ENCODE measurements at regions not wholly inside any gene's neighbourhood (a gene's known extent, or its start where the extent isn't known, plus 50 kb on each side); places are given as distances from the start of the nearest gene placed in this dataset.
"Not testable (repeated sequence)": the region's sequence is repeated elsewhere in the genome, so short reads cannot be mapped to it uniquely, and the experiment has no call there.

DNA sequence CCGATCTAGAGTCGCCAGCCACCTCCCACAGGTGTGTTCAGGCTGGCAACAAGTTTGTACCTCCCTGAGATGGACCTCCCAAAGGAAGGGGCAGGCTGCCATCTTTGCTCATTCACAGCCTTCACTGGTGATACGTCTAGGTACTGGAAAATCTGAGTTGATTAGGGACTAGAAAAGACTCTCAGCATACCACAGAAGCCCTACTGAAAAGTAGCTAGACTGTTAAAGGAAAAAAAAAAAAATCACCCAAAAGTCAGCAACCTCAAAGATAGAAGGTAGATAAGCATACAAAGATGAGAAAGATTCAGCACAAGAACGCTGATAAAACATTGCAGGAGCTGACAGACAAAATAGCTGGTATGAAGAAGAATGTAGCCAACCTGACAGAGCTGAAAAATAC lies 128.6 kb upstream of the WDR75 start:
- DNase-seq: no peak

DNA sequence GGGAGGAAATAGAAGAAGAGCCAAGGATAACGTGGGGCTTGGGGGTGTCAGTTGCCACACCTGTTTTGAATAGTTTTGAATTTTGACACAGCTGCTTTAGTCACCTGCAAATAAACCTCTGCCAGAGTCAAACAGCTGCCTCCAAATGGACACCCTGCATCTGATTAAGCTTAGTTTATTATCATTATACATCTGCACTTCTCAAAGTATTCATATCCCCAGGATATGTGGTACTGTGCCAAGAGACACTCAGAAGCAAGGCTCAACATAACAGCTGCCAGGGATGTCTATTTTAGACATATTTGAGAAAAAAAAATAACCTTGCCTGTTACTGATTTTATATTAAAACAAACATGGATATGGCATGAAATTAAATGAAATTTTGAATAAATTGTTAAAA lies 122.5 kb upstream of the WDR75 start:
- no peak for DNase-seq

DNA sequence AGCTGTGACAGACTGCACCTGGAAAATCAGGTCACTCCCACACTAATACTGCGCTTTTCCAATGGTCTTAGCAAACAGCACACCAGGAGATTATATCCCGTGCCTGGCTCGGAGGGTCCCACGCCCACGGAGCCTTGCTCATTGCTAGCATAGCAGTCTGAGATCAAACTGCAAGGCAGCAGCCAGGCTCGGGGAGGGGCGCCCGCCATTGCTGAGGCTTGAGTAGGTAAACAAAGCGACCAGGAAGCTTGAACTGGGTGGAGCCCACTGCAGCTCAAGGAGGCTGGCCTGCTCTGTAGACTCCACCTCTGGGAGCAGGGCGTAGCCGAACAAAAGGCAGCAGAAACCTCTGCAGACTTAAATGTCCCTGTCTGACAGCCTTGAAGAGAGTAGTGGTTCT lies 121.8 kb upstream of the WDR75 start:
- not testable (repeated sequence) for DNase-seq

DNA sequence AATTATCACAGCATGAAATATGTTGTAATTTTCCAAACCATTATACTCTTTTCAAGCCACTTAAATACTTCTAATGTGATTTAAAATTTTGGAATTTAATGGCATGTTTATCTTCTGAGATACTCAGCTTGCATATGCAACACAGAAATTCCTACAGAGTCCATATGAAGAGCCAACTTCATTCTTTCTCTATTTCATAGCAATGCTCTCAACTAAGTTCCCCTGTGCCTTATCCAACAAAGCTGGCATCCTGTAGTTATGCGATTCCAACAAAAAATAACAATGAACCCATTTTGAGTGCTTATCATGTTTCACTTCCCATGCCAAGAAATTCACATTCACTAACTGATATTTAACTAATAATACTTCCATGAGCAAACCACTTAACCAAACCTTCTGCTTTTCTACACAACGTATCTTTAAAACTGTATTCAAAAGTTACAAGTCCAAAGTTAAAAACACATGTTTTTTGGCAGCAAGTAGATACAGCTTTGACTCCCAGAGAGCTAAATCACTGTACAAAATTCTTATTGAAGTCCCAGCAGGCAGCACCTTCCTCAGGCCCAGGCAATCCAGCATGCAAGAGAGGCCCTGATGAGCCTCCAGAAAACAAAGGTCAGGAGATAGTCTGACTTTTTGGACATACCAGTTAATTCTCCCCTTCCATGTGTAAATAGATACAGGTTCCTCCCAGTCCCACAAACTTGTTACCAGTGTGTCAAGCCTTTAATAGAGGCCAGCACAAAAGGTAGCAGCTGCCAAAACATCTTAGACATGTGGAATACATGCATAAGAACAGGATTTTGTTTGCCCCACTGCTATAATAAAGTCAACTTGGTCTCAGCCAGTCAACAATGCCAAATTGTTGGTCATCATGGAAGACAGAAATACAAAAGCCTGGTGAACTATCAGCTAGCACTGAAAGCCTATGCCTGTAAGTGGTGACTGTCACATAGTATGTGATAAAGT lies 113.1 kb upstream of the WDR75 start:
- no peak for DNase-seq

DNA sequence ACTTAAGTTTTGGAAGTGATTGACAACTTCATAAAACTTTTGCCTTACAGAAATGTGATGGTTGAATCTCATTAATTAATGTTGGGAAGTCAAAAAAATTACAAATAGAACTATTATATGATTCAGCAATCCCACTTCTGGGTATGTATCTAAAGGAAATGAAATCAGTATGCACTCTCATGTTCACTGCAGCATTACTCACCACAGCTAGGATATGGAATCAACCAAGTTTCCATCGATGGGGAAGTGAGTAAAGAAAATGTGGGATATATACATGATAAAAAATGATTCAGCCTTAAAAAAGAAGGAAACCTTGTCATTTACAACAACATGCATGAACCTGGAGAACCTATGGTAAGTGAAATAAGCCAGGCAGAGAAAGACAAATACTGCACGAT lies 112.4 kb upstream of the WDR75 start:
- no peak for DNase-seq

DNA sequence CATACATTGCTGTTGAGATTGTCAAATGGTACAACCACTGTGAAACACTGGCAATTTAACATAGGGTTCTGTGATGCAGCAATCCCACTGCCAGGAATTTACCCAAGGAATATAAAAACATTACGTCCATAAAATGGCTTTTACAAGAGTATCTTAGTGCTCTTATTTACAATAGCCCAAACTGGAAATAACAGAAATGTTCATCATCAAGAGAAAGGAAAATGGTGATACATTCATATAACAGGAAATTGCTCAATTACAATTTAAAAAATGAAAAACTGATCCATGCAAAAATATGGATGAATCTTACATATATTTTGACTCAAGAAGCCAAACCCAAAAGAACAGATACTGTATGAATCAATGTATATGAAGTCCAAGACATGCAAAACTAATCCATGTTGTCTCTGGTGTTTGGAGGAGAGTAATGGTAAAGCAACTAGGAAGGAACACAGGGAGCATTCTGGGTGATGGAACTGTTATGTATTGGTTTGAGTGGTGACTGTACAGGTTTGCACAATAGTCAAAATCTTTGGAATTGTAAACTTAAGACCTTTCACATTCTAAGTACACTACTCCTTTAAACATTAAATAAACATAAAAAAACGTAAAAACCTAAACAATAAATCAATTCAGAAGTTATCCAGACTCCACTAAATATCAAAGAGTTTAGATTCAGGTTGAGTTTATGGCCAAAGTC lies 104.8 kb upstream of the WDR75 start:
- DNase-seq: no peak

DNA sequence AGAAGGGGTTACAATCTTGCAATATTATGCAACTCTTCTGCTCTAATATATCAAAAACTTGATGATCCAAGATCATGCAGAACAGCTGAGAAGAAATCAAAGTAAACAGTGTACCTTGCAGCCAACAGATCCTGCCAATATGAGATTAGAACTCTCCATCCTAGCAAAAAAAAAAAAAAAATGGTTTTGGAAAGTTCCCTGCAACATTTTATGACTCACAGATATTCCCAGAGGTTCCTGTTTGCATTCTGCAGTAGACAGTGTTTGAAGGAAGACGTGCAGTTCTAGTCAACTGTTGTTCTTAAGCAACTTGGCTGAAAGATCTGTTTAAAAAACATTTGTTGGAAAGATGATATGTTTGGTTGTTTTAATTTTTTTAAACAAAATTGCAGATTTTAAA lies 103.6 kb upstream of the WDR75 start:
- DNase-seq: no peak

DNA sequence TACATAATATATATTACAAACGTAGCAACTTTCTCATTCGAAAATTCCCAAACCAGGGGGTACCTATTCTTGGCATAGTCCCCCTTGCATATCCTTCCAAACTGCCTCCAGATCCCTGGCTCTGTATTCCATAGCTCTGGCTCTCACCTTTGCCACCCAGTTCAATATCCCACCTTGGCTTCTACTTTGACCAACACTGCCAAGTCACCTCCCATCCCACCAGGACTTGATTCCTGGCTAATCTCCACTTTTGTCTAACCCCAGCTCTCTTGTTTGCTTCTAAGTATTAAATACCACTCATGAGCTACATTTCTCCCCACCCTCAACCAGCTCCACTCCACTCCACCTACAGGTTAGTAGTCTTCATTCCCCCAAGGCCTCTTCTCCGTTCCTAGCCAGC lies 103.2 kb upstream of the WDR75 start:
- no peak for DNase-seq

DNA sequence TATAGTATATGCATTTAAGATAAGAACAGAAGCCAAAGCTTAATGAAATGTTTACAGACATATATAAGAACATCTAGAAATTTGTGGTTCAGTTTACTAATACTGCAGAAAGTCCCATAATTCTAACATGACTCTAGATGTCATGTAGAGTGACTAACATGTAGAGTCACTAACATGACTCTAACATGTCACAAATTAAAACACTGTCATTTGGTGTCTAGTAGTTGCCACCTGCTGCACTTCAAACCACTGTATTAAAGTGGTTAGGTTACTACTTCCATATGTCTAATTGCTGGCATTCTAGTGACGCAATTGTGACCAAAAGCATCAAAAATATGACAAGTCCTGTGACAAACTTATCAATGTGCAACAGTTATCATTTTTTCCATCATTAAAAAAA lies 100.2 kb upstream of the WDR75 start:
- no peak for DNase-seq

DNA sequence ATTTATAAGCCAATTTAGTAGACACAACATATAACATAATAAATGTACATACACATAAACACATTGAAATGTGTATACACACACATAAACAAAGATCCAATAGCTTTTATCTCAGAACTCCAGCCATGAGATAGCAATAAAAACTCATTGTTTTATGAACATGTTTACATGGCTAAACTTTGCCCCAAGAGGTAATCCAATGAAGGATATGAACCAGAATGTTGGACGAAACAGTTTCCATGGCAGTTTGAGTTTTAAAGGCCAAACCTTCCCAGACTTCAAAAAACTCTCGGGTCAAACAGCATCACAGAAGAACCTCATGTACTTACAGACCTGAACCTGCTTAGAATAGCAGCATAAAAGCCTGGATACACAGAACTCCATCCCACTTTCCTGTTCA lies 97.2 kb upstream of the WDR75 start:
- DNase-seq: no peak

DNA sequence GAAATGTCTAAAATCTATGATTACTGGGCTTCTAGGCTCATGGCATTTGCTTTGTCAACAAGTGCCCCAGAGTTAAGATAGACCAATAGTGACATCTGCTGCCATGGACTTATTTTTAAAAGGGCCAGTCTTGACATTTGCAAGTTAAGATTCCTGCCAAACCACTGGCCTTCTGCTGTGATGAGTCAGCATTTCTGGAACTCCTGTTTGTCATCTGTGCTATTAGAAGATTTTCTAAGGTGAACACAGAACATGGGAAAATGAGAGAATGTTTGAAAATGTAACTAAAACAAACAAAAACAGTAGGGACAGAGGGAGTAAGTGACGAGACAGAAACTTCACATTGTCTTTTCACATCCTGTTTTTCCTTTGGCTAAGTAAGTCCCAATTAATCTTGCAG lies 93.7 kb upstream of the WDR75 start:
- no peak for DNase-seq

DNA sequence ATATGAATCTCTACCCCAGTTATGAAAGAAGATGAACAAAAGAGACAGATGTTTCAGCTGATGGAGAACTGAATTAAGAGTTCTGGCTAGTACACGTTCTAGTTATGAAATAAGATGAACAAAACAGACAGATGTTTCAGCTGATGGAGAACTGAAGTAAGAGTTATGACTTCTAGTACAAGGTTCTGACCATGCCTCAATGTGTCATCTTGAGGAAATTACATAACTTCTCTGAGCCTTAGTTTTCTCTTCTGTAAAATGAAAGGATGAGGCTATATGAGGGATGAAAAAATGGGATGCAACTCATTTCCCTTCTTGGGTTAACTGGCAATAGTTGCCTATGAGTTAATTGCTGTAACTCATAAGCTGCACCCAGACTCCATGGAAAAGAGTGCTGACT lies 92.9 kb upstream of the WDR75 start:
- no peak for DNase-seq

DNA sequence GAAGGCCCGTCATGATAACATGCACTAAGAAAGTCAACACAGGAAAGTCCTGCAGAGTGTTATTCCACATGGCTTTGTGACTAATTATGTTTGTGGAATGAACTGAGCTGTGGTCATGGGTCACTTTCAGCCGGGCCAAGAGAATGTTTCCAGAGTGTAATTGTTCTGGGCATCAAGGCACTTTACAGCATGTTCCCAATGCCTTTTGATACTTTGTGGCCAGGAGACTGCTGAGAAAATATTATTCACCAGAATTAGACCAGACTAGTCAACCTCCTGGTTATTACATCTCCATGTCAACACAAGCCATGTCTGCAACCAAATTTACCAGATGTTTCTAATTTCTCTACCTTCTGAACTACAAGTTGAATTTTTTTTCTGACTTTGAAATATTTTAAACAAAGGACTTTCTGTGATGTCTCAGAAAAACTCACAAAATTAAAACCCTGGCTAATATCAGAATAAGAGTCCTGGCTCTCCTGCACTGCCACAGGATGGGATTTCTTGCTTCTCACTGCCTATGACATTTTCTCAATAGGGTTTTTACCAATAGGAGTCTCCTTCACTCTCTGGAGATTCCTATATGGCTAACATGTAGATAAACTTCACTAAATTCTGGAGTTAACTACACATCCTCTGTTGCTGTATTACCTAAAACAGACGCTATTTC lies 90.6 kb upstream of the WDR75 start:
- no peak for DNase-seq

DNA sequence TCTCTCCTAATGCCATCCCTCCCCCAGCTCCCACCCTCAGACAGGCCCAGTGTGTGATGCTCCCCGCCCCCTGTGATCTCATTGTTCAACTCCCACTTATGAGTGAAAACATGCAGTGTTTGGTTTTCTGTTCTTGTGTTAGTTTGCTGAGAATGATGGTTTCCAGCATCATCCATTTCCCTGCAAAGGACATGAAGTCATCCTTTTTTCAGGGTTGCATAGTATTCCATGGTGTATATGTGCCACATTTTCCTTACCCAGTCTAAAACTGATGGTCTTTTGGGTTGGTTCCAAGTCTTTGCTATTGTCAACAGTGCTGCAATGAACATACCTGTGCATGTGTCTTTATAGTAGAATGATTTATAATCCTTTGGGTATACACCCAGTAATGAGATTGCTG lies 89.3 kb upstream of the WDR75 start:
- not testable (repeated sequence) for DNase-seq

DNA sequence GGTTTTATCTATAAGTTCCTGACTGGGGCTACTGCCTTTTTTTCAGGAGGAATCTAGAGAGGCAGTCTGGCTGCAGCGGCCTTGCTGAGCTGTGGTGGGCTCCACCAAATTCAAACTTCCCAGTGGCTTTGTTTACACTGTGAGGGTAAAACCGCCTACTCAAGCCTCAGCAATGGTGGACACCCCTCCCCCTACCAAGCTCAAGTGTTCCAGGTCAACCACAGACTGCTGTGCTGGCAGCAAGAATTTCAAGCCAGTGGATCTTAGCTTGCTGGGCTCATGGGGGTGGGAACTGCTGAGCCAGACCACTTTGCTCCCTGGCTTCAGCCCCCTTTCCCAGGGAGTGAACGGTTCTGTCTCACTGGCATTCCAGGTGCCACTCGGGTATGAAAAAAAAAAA lies 83.9 kb upstream of the WDR75 start:
- not testable (repeated sequence) for DNase-seq

DNA sequence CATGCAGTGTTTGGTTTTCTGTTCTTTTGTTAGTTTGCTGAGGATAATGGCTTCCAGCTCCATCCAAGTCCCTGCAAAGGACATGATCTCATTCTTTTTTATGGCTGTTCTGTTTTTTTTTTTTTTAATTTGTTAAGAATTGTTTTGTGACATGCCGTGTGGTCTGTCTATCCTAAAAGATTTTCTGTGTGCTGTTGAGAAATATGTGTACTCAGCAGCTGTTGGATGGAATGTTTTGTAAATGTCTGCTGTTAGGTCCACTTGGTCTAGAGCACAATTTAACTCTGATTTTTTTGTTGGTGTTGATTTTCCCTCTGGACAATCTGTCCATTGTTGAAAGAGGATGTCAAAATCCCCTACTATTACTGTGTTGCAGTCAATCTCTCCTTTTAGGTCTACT lies 80.4 kb upstream of the WDR75 start:
- no peak for DNase-seq

DNA sequence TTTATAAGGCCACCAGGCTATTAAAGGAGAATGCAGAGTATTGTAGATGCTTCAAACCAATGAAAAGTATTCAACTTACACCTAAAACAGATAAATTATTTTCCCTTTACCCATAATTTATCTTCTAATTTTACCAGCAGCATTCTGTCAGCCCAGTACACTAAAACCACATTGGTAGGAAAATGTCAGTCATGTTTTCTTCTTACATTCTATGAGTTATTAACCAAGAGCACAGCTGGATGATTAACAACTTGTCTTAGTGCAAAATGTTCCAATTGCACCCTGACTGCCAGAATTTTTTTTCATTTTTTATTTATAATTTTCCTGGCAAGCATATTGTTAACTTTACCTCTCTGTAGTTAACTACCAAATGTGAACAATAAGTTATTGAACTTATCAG lies 79.0 kb upstream of the WDR75 start:
- DNase-seq: no peak

DNA sequence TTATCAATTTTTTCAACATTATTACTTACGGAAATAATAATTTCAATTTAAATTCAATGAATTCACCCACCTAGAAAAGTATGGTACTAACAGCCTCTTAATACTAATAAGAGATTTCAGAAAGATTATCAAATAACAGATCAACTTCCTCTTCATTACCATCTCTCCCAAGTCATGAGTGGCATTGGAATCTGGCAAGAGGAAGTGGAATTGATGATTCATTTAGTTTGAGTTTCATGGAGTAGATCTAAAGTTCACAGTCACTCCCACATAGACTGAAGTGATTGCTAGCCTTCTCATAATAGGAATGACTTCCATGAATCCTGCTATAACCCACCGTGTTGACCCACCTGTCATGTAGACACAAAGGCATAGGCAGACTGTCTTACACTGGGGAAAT lies 77.7 kb upstream of the WDR75 start:
- DNase-seq: no peak

DNA sequence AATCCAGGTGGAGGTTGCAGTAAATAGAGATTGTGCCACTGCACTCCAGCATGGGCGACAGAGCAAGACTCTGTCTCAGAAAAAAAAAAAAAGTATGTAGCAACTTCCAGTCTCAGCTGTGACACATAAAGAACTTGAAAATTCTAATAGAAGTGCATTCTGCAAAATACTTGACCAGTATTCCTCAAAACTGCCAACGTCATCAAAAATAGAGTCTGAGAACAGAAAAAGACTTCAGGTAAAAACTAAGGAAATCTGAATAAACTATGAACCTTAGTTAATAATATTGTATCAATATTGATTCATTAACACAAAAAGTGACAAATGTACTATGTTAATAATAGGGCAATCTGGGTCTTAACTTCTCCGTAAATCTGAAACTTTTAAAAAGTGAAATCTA lies 76.7 kb upstream of the WDR75 start:
- no peak for DNase-seq

DNA sequence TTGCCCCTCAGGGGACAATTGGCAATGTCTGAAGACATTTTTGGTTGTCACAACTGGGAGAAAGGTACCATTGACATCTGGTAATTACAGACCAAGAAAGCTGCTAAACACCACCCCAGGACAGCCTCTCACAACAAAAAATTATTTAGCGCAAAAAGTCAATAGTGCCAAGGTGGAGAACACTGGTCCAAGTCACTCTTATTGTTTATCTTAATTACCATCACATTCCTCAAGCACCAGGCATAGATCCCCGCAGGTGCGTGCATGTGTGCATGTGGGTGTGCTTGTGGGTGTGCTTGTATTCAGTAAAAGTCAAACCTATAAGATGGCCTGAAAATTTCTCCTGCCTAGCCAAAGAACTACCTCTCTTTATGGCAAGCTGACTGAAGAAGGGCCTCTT lies 74.9 kb upstream of the WDR75 start:
- DNase-seq: no peak

DNA sequence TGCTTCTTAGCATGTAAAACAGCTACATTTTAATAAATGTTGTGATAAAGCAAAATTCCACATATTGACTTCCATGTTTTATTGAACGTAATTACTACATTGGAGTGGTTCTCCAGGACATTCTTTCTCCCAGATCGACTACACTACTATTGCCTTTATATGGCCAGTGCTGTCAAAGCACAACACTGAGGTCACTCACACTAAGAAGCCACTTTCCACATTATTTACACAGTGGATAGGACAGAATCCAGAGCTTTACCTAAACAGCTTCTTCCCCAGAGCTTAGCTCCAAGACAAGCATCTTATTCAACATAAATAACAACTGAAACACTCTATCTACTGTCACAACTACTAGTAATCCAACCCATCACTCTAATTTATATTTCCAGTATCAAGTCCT lies 73.9 kb upstream of the WDR75 start:
- no peak for DNase-seq

DNA sequence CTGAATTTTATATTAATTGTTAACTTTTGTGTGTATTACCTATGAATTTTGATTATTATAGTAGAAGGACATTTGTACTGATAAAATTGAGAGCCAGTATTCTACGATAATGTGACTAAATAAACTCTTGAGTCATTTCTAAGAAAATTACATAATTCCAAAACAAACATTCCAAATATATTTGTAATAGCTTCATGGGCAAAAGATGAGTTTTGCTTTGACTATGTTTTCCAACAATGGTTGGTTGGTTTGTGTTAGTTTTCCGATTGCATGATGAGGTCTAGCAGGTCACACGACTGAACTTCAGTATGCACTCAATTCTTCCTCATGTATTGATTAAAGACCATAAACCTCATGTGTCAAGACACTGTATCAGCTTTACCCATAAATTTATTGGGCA lies 71.7 kb upstream of the WDR75 start:
- DNase-seq: no peak

DNA sequence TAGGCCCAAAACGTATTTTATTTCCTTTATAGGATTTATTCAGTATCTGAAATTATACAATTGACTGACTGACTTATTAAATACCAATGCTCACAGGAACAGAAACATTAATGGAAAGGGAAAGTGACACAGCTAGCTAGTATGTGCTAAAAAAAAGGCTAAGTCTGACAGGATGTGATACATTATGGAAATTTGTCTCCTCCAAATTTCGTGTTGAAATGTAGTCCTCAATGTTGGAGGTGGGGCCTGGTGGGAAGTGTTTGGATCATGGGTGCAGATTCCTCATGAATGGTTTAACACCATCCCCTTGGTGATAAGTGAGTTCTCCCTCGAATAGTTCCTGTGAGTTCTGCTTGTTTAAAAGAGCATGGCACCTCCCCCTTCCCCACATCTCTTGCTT lies 70.6 kb upstream of the WDR75 start:
- no peak for DNase-seq

DNA sequence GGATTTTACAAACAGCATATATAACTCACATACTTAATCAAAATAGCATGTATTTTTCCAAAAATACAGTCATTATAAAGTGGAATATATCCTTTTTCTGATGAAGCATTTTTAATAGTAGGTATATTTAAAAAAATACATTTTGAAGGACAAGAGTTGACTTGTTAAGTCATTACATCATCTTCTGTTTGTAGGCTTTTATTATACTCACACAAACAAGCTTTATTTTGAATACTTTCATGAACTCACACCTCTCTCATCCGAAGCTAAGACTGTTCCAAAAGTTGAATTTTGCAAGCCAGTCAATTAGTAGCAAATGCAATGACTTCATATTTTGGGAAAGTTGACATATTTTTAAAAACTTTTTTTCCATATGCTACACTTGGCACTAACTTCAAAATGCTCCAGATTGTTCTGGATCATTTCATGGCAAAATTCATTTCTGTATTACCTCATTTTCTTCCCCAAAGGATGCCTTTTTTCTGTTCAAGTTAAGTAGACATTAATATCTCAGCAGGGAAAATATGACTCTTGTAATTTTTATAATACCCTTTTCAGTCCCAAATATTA lies 68.5 kb upstream of the WDR75 start:
- no peak for DNase-seq
